Body of pancreas (tissue), 4 donors: ENCODE measurements at regions not wholly inside any gene's neighbourhood (a gene's known extent, or its start where the extent isn't known, plus 50 kb on each side); places are given as distances from the start of the nearest gene placed in this dataset.

Experiments
- CTCF ChIP-seq, 7 experiments: fragments of 450-650 bp in 4 of 7; fragments of 200-600 bp in 3 of 7; sonication (generic) in 3 of 7; IDR thresholded peaks; one replicate each; pipeline ENCODE4 v1.5.1; 2016 to 2019; ENCODE audit warnings: antibody characterized with exemption in 7 of 7
- POLR2A ChIP-seq, 3 donors: fragments of 450-650 bp; IDR thresholded peaks; one replicate each; pipeline ENCODE4 v1.6.1; 2016; ENCODE audit warnings: antibody characterized with exemption in 3 of 3, mild to moderate bottlenecking in 2 of 3

- no peak for TF ChIP-seq CTCF (IDR thresholded peaks at IDR 0.05)
- no peak for TF ChIP-seq POLR2A (IDR thresholded peaks at IDR 0.05)
These were observed 136.5 kb upstream of the TWIST2 start for GRCh38 chr2:238711346-238711745.
